Activated B cell treated with CpG ODN at 0.5 μM for 24 hours (primary cell): ENCODE measurements at regions not wholly inside any gene's neighbourhood (a gene's known extent, or its start where the extent isn't known, plus 50 kb on each side); places are given as distances from the start of the nearest gene placed in this dataset.

Experiments used
- ATAC-seq: fragments of 200-7000 bp; cut with Tn5 transposase; one replicate; pipeline ENCODE4 v1.10.0; 2021; ENCODE audit warnings: low read depth, mild to moderate bottlenecking, moderate library complexity
- CTCF ChIA-PET: fragments of 350-600 bp; sonication (Branson Sonifier 250); formaldehyde crosslinking; loops from one replicate; lab custom pipeline; 2021; ENCODE audit warnings: antibody characterized with exemption; lab: Charles Lee
- POLR2A ChIA-PET: fragments of 350-600 bp; sonication (Branson Sonifier 250); formaldehyde crosslinking; loops from one replicate; lab custom pipeline; 2021; ENCODE audit warnings: antibody characterized with exemption; lab: Charles Lee
- DNase-seq: peaks from one replicate; pipeline ENCODE4 v3.0.0; 2022
- H3K27ac Mint-ChIP-seq: one replicate; pipeline ENCODE4 v1.8.0; 2020; ENCODE audit warnings: mixed read lengths
- H3K27me3 Mint-ChIP-seq: one replicate; pipeline ENCODE4 v1.8.0; 2021; ENCODE audit warnings: mixed read lengths
- H3K36me3 Mint-ChIP-seq: one replicate; pipeline ENCODE4 v1.8.0; 2021; ENCODE audit warnings: low read depth, mixed read lengths
- H3K4me1 Mint-ChIP-seq: one replicate; pipeline ENCODE4 v1.8.0; 2021; ENCODE audit warnings: mixed read lengths
- H3K4me3 Mint-ChIP-seq: one replicate; pipeline ENCODE4 v1.8.0; 2020; ENCODE audit warnings: mild to moderate bottlenecking, mixed read lengths
- H3K9me3 Mint-ChIP-seq: one replicate; pipeline ENCODE4 v1.8.0; 2020; ENCODE audit warnings: mixed read lengths
- intact Hi-C: fragments of 100-400 bp; cut with micrococcal nuclease; formaldehyde crosslinking; loops from one replicate; pipeline ENCODE4 v1.15.1; 2024
- TF ChIP-seq, protein P1 (sequence below): fragments of 200-600 bp; IDR thresholded peaks from one replicate; pipeline ENCODE4 v1.8.0; 2022; ENCODE audit warnings: antibody characterized with exemption, mild to moderate bottlenecking

DNA sequence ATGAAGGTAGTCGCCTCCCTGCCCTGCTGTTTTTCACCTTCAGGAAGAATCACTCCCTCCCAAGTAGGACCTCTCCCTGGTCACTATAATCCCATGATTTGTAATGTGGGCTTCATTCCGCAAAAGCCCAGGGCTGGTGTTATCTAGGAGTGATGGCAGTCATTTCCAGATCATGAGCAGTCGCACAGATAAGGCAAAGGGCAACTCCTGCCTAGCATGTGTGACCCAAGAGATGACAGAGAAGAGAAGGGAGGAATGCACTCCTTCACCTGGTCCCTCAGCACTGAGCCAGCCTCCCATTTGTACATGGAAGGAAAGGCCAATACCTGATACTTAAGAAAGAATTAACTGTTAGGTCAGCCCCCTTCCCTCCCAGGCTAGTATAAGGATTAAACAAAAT is 102.9 kb downstream of the RPL27A start:
- intact Hi-C loops, result no loop called here
- Mint-ChIP-seq H3K4me1 (no peaks in the 10 kb centered on the region), H3K9me3 (no peaks in the 10 kb centered on the region), H3K4me3 (no peak overlapping the region), H3K27me3 (peaks cover 9% of the 10 kb centered on the region), H3K36me3 (no peaks in the 10 kb centered on the region), H3K27ac (no peak overlapping the region)
- DNase-seq (no peak), ATAC-seq (no peak)
- TF ChIP-seq, protein P1, sequence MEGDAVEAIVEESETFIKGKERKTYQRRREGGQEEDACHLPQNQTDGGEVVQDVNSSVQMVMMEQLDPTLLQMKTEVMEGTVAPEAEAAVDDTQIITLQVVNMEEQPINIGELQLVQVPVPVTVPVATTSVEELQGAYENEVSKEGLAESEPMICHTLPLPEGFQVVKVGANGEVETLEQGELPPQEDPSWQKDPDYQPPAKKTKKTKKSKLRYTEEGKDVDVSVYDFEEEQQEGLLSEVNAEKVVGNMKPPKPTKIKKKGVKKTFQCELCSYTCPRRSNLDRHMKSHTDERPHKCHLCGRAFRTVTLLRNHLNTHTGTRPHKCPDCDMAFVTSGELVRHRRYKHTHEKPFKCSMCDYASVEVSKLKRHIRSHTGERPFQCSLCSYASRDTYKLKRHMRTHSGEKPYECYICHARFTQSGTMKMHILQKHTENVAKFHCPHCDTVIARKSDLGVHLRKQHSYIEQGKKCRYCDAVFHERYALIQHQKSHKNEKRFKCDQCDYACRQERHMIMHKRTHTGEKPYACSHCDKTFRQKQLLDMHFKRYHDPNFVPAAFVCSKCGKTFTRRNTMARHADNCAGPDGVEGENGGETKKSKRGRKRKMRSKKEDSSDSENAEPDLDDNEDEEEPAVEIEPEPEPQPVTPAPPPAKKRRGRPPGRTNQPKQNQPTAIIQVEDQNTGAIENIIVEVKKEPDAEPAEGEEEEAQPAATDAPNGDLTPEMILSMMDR, result no peak
- POLR2A ChIA-PET, result no interaction called here
- CTCF ChIA-PET, result no interaction called here

DNA sequence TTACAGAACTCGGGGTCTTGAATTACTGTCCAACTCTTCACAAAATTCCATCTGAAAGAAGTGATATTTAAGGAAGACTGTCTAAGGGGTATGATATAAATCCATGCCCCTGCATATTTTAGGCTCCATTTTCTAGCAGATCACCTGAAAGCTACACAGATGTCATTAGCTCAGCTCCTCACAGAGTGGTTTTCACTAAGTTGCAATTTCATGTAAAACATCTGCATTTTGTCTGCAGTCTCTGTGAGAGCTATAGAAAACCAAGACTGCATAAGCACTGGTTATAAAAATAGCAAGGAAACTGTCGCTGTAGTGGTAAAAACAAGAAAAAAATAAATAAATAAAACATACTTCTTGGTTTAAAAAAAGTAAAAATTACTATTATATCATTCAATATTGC is 103.4 kb downstream of the RPL27A start:
- H3K4me1 Mint-ChIP-seq, result no peaks in the 10 kb centered on the region
- intact Hi-C loops, result no loop called here
- H3K27ac Mint-ChIP-seq, result no peak overlapping the region
- DNase-seq, result no peak
- no peaks in the 10 kb centered on the region for H3K36me3 Mint-ChIP-seq
- ATAC-seq, result no peak
- TF ChIP-seq, protein P1, result no peak
- H3K4me3 Mint-ChIP-seq, result no peak overlapping the region
- CTCF ChIA-PET, result no interaction called here
- no peaks in the 10 kb centered on the region for H3K9me3 Mint-ChIP-seq
- POLR2A ChIA-PET, result no interaction called here
- H3K27me3 Mint-ChIP-seq, result peaks cover 5% of the 10 kb centered on the region

DNA sequence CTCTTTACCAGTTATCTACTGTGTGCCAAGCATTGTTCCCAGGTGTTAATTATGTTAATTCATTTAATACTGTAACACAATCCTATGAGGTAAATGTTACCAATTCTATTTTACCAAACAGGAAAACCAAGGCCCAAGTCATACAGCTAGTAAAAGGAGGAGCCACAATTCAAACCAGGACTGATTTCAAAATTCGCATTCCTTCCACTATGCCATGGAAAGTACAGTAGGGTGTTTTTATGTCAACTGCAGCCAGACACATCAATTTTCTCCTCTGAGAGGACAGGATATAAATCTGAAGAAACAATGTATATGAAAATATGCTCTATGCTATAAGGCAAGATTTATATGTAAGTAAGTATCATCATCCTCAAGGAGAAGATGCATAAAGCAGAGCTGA is 104.3 kb downstream of the RPL27A start:
- ChIA-PET POLR2A (no interaction called here), CTCF (no interaction called here)
- no peaks in the 10 kb centered on the region for H3K4me1 Mint-ChIP-seq
- TF ChIP-seq, protein P1, result no peak
- intact Hi-C loops, result no loop called here
- no peak for ATAC-seq
- no peak overlapping the region for H3K4me3 Mint-ChIP-seq
- no peaks in the 10 kb centered on the region for H3K36me3 Mint-ChIP-seq
- H3K27me3 Mint-ChIP-seq, result peaks cover 4% of the 10 kb centered on the region
- no peak for DNase-seq
- H3K9me3 Mint-ChIP-seq, result no peaks in the 10 kb centered on the region
- H3K27ac Mint-ChIP-seq, result no peak overlapping the region

DNA sequence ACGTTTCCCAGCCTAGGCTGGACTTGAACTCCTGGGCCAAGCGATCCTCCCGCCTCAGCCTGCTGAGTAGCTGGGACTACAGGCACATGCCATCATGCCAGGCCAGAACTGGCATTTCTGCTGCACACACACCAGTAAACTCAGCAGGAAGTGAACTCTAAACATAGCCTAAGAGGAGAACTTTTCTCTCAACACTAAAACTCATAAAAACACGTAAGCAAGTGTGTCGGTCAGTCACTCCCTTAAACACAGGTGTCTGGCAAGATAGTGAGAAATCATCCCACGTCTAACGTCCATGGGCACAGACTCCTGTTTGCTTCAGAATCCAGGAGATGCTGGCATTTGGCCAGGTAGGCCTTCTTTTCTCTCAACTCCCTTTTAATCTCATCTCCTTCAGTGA is 104.8 kb downstream of the RPL27A start:
- no peaks in the 10 kb centered on the region for H3K9me3 Mint-ChIP-seq
- POLR2A ChIA-PET, result no interaction called here
- no peak overlapping the region for H3K4me3 Mint-ChIP-seq
- no peak overlapping the region for H3K27ac Mint-ChIP-seq
- ATAC-seq (no peak), DNase-seq (no peak)
- no peaks in the 10 kb centered on the region for H3K4me1 Mint-ChIP-seq
- CTCF ChIA-PET, result no interaction called here
- TF ChIP-seq, protein P1, result no peak
- no peaks in the 10 kb centered on the region for H3K36me3 Mint-ChIP-seq
- intact Hi-C loops, result no loop called here
- H3K27me3 Mint-ChIP-seq, result peaks cover 3% of the 10 kb centered on the region

DNA sequence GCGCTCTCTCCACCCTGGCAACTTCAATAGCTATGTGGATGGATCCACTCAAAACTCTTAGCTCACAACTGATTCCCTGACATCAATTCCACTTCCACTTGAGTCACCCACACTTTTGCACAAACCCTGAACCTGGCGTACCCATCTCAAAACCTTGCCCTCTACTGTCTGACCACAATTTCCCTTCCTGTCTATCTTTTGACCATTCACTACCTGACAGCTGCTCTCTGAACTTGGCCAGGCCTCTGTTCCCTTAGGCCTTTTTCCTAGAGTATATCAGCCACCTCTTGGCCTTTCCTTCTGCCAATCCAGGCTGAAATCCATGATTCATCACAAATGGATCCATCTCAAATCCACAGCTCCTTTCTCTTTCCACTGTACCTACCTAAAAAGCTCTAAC is 106.0 kb downstream of the RPL27A start:
- Mint-ChIP-seq H3K27ac (no peak overlapping the region), H3K36me3 (no peaks in the 10 kb centered on the region), H3K4me3 (no peak overlapping the region), H3K9me3 (no peaks in the 10 kb centered on the region), H3K4me1 (no peaks in the 10 kb centered on the region), H3K27me3 (no peaks in the 10 kb centered on the region)
- ChIA-PET POLR2A (no interaction called here), CTCF (no interaction called here)
- no peak for ATAC-seq
- TF ChIP-seq, protein P1, result no peak
- intact Hi-C loops, result no loop called here
- DNase-seq, result no peak
